NT2/D1 (cell line): ENCODE measurements at regions not wholly inside any gene's neighbourhood (a gene's known extent, or its start where the extent isn't known, plus 50 kb on each side); places are given as distances from the start of the nearest gene placed in this dataset.

Experiments used
- SUZ12 ChIP-seq: IDR thresholded peaks from 2 replicates; pipeline ENCODE4 v1.6.1; 2011; ENCODE audit not compliant: insufficient read length, insufficient read depth; ENCODE audit errors: extremely low read depth
- YY1 ChIP-seq: IDR thresholded peaks from 2 replicates; pipeline ENCODE4 v1.6.1; 2011; ENCODE audit not compliant: insufficient read length, insufficient read depth

GRCh38 chr5:82352146-82352791 is 74.1 kb upstream of the RPS23 start:
- TF ChIP-seq YY1 (no peak), SUZ12 (no peak)
